ENCODE measurements at regions not wholly inside any gene's neighbourhood (a gene's known extent, or its start where the extent isn't known, plus 50 kb on each side); places are given as distances from the start of the nearest gene placed in this dataset.

GRCh38 chr16:11420895-11421294, 75.6 kb downstream of the RMI2 start:
- H3K9me3 Mint-ChIP-seq, result peaks cover 2% of the 10 kb centered on the region
- no peaks in the 10 kb centered on the region for H3K36me3 Mint-ChIP-seq (ENCODE audit: low read depth)
- H3K27ac Mint-ChIP-seq, result no peak overlapping the region
- H3K4me1 Mint-ChIP-seq, result no peaks in the 10 kb centered on the region
- H3K27me3 Mint-ChIP-seq (ENCODE audit: low read depth), result no peaks in the 10 kb centered on the region
- TF ChIP-seq CTCF (IDR thresholded peaks at IDR 0.05; ENCODE audit: unreplicated experiment in 3 of 3), result no peak
- H3K4me3 Mint-ChIP-seq, result no peak overlapping the region

GRCh38 chr16:11422381-11423314, 77.4 kb downstream of the RMI2 start:
- no peak overlapping the region for H3K4me3 Mint-ChIP-seq
- no peak overlapping the region for H3K27ac Mint-ChIP-seq
- no peaks in the 10 kb centered on the region for H3K4me1 Mint-ChIP-seq
- H3K36me3 Mint-ChIP-seq (ENCODE audit: low read depth), result no peaks in the 10 kb centered on the region
- TF ChIP-seq CTCF (IDR thresholded peaks at IDR 0.05; ENCODE audit: unreplicated experiment in 3 of 3), result no peak
- H3K27me3 Mint-ChIP-seq (ENCODE audit: low read depth), result peaks cover 3% of the 10 kb centered on the region
- H3K9me3 Mint-ChIP-seq, result peaks cover 2% of the 10 kb centered on the region

GRCh38 chr16:11423315-11424117, 78.3 kb downstream of the RMI2 start:
- H3K4me1 Mint-ChIP-seq, result no peaks in the 10 kb centered on the region
- H3K4me3 Mint-ChIP-seq, result no peak overlapping the region
- no peaks in the 10 kb centered on the region for H3K9me3 Mint-ChIP-seq
- peaks cover 3% of the 10 kb centered on the region for H3K27me3 Mint-ChIP-seq (ENCODE audit: low read depth)
- no peak overlapping the region for H3K27ac Mint-ChIP-seq
- no peaks in the 10 kb centered on the region for H3K36me3 Mint-ChIP-seq (ENCODE audit: low read depth)
- no peak for TF ChIP-seq CTCF (IDR thresholded peaks at IDR 0.05; ENCODE audit: unreplicated experiment in 3 of 3)

GRCh38 chr16:11424118-11424460, 78.8 kb downstream of the RMI2 start:
- H3K9me3 Mint-ChIP-seq, result no peaks in the 10 kb centered on the region
- H3K27me3 Mint-ChIP-seq (ENCODE audit: low read depth), result peaks cover 3% of the 10 kb centered on the region
- H3K27ac Mint-ChIP-seq, result no peak overlapping the region
- H3K36me3 Mint-ChIP-seq (ENCODE audit: low read depth), result no peaks in the 10 kb centered on the region
- TF ChIP-seq CTCF (IDR thresholded peaks at IDR 0.05; ENCODE audit: unreplicated experiment in 3 of 3), result no peak
- H3K4me3 Mint-ChIP-seq, result no peak overlapping the region
- no peaks in the 10 kb centered on the region for H3K4me1 Mint-ChIP-seq

- Mint-ChIP-seq H3K4me3 (no peak overlapping the region), H3K36me3 (ENCODE audit: low read depth) (no peaks in the 10 kb centered on the region), H3K27me3 (ENCODE audit: low read depth) (peaks cover 3% of the 10 kb centered on the region), H3K27ac (no peak overlapping the region), H3K9me3 (no peaks in the 10 kb centered on the region), H3K4me1 (no peaks in the 10 kb centered on the region)
- TF ChIP-seq CTCF (IDR thresholded peaks at IDR 0.05; ENCODE audit: unreplicated experiment in 3 of 3), result no peak
Measured at GRCh38 chr16:11425140-11425539, 79.9 kb downstream of the RMI2 start.

All from nephron (organoid).